NOMO-1 treated with dmso at 0.1 percent for 144 hours (cell line): ENCODE measurements at regions not wholly inside any gene's neighbourhood (a gene's known extent, or its start where the extent isn't known, plus 50 kb on each side); places are given as distances from the start of the nearest gene placed in this dataset.

Source experiments
- DNase-seq: peaks from one replicate; lab custom pipeline; 2025; ENCODE audit not compliant: unreplicated experiment; lab: John Stamatoyannopoulos, UW

DNA sequence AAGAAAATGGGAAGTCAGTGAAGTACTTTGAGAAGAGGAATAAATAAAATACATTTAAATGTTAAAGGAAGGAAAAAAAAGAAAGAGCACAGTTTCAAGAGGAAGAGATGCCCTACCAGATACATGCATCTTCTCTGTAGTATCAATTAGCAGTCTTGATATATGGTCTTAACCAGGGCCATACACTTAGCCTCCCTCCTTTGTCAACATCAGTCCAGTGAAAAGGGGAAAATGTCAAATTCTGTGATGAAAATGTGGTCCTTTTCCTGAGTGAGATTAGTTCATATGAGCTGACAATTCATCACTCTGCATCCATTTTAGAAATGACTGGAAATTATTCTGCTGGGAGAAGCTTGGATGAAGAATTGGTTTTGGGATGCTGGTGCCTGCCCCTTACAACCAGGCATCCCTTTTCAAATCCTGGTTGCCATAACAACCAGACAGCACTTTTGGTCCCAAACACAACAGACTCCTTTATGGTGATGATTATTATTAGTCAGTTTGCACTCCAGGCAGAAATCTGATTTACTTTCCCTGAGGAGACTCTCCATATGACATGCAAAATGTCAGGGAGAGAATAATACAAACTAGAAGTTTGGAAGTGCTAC lies 933.6 kb upstream of the CDH8 start:
- DNase-seq: no peak

DNA sequence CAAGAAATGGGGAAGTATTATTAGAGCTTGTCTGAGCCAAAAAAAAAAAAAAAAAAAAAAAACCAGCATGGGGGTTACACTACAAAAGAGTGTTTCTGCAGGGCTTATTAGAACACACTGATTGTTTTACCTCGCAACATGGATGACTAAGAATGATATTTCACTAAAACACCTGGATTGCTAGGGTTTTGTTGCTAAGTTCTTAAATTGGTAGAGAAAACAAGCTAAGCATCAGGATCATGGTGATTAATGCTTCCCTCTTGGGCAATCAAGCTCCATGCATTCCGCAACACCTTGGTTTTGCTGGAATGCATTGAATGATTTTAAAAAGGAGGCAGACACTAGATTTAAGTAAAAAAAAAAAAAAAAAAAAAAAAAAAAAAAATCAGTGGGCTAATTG lies 931.4 kb upstream of the CDH8 start:
- DNase-seq: no peak

DNA sequence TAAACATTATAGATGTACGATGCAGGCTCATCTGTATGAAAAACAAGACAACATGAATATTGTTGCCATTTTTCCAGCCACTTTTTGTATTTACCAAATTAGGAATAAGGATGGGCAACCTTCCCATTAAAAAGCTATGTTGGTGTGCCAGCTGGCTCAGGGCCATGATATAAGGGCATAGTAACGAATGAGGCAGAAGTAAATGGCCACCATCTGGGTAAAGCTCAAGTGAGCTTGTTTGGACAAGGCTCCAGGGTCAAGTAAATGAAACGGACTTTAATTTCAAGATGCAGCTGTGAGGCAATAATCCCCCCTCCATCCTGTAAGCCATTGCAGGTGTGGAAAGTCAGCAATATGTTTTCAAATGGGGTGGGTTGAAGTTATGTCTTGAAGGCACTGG lies 930.9 kb upstream of the CDH8 start:
- DNase-seq: no peak

DNA sequence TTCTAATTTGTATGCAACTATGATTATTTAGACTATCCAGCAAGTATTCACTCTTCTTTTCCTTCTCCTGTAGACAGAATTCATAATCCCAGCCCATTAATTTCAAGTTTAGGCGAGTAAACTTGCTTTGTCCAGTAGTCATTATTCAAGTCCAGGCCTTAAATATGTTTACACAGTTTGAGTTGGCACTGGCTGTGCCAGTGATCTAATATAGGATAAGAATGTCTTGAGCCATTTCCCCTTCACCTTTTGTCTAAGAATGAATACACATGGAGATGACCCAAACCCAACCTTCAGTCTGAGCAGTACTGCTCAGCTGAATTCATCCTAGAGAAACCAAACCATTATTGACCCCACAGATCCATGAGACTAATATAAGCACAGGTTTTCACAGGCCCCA lies 930.4 kb upstream of the CDH8 start:
- DNase-seq: no peak

DNA sequence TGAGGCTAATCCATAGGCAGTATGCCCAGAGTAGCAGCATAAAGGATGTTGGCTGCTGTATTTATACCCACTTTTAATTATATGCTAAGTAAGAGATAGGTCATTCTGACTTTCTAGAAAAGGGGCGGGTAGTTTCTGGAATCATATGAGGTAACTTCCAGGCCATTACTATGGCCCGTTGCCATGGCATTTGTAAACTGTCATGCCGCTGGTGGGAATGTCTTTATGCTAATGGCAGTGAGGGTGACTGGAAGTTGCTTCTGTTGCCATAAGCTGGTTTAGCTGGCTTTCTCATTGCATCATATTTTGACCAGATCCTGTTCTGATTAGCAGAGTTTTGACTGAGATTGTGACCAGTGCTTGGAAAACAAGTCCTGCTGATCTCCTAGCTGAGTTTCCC lies 929.6 kb upstream of the CDH8 start:
- no peak for DNase-seq

DNA sequence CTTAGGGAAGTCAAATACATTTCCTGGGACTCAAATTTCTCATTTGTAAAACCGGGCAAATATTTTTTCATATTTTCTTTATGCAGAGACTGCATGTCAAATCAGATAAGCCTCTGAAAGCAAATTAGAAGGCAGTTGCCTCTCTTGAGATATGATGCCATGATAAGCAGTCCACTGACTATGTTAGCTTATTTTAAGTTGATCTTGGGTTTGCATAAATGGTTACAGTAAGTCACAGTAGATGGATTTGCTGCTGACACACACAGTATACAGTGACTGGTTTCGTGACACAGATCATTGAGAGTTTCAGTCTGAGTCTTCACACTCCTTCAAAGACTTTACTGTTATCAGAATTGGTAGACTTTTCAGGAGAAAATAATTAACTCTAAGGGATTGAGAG lies 927.6 kb upstream of the CDH8 start:
- DNase-seq: no peak

DNA sequence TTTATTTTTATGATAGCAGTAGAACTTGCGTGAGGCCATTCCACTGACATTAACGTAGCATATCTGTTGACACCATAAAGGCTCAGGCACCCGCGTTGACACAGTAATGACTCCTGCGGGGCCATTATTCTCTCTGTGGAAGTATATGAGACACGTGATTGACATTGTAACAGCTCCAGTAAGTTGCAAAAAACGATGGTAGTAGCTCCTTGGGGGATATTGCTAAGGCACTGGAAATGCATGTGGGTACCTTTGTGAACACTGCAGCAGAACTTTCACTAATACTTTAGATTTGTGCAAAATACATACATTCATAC lies 918.8 kb upstream of the CDH8 start:
- no peak for DNase-seq

DNA sequence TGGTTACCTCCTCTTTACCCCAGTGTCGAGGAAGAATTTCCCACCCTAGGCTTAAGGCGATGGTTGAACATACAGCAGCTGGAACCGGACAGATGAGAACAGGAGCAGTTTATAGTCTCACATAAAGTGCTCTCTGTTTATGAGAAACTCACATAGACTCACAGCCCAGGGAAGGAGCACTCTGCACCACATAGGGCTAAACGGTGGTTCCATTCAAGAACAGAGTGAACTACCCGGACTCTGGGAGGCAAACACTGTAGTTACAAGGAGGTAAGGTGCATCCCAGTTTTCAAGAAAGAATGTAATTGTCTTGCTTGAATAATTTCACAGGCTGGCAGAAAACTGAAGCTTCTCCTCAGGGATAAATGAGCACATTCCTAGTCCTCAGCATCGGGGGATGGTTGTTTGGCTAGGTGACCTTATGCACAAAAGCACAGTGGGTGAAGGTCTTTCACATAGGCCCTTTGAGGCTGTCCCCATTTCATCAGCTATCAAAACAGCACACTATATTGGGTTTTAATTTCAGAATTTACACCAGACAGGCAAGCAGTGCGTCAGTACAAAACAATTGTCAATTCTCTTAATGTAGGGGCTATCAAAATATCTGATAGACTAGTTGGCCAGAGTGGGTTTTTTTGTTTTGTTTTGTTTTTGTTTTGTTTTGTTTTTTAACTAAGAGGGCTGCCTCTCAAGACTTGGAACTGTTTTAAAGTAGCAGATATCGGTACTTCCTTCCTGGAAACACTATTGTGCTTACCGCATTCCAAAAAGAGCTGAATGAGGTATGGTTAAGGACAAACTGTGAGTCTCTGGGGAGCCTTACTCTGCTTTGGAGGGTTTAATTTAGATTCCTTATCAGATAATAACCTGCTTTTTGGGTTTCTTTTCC lies 918.1 kb upstream of the CDH8 start:
- no peak for DNase-seq

DNA sequence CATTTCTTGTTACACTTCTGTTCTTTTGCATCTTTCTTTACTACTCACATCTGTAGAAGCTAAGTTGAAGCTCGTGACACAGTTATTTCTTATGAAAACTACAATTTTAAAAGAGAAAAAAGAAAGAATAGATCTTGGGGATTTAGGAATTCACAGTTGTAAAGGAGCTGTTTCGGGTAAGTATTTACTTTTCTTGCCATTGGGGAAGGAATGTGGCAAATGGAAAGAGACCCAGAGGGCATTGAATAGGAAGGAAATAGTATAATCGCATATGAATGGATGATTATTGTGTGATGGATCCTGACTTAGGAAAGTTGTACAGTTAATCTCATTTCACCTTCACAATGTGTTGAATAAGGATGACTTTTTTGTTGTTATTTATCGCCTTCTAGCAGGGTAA lies 914.1 kb upstream of the CDH8 start:
- no peak for DNase-seq

DNA sequence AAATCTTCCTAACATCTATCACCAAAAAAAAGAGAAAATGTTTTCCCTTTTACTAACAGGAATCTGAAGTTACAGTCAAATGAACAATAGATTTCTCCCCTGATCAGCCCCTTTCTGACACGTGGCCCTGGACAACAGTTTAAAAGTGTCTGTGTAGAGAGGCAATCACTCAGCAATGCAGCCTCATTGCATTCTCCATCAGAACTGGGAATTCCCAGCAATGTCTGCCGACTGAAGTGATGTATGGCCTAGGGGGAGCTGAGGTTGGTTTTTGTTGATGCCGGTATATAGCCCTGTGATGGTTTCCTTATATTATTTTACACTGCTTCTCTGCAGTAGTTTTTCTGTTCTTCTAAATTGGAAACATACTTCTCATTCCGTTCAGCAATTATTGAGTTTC lies 904.3 kb upstream of the CDH8 start:
- DNase-seq: no peak

DNA sequence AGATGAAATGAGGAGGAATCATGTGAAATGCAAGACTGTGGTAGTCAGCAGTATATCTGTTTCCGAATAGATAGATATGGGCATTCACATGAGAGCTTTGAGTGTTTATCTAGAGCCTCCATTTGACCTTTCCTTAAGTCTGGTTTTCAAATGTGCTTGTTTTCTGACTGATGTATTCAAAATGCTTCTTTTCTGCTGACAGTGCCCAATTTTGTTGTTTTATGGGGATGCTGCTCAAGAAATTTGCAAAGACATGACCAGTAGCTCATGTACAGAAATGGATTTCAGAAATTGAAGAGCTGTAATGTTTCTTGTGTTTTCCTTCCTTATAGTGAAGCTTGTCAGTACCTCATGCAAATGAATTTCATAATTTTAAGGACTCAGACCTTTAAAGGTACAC lies 903.4 kb upstream of the CDH8 start:
- no peak for DNase-seq

DNA sequence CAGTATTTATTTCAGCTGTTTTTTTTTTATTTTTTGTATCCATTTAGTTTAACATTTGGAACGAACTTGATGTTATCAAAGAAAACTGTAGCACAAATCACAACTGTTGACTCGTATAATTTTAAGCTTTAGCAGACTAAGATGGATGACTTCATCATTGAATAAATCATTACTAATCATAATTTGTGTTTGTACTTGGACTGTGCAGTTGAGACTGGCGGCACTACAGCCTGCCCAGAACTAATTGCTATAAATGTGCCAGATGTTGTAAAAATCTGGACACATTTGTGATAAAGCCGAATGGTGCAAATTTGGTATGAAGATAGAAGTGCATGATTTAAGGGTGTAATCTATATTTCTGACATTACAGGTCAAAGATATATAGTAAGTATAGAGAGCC lies 897.7 kb upstream of the CDH8 start:
- no peak for DNase-seq

DNA sequence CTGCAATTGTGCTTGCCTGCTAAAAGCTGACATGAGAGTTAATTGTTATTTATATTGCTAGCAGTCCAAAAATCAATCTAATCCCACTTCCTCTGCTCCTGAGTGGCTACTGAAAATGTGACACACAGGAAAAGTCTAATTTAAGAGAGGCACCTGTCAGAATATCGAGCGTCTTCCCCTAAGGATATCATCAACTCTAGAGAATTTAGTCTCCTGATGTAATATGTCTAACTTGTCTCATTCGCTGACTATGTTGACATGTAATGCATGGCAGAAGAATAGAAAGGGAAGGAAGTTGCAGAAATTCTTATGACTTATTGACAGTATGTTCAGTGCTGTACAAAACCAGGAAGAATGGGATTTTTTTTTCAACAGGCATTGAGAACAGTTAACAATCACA lies 893.4 kb upstream of the CDH8 start:
- no peak for DNase-seq

DNA sequence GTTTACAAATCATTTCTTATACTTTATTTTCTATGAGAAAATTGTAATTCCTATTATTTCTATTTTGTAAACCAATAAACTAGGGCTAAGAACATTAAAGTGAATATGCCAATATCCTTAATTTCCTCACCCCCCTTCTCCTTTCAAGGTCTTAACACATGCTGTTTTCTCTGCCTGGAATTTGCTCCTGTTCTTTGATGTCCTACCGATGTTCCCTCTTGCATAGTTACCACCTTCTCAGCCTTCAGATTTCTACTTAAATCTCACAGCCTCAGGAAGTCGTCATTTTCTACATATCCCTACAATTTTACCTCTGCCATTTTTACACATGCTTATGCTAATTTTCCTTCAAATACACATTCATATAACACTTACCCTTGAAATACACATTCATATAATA lies 890.9 kb upstream of the CDH8 start:
- DNase-seq: no peak

DNA sequence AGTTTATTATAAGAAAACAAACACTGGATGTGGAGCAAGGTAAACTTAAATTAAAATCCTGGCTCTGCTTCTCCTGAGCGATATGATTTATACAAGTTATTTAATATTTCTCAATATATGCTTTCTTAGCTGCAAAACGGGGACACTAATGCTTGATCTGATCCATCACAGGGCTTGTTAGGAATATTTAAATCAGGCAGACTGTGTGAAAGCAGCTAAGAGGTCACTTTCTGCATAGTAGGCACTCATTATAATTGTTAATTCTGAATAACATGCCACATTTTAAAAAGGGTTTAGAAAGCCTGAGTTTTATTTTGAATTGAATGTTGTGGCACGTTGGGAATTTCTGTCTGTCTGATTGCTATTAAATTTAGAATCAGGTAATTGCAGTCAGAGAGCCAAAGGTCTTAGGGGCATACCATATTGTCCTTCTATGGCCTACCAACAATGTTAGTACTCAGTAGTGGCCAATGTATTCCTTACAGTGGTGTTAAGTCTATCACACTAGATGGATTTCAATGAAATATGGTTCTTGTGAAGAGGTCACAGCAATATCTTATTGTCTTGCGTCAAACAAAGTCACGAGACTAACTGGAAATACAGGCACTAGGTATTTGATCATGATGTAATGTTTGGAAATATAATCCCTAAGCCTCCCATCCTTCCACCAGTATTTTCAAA lies 890.0 kb upstream of the CDH8 start:
- no peak for DNase-seq

DNA sequence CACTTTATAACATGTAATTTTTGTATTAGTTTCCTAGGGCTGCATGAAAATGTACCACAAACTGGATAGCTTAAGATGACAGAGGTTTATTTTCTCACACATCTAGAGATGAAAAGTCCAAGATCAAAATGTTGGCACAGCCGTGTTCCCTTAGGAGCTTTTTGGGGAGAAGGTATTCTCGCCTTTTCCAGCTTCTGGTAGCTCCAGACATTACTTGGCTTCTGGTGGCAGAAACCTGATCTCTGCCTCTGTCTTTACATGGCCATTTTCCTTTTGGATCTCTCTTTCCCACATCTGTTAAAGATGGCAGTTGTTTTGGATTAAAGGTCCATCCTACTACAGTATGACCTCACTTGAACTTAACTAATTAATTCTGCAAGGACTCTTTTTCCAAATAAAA lies 885.7 kb upstream of the CDH8 start:
- DNase-seq: no peak

DNA sequence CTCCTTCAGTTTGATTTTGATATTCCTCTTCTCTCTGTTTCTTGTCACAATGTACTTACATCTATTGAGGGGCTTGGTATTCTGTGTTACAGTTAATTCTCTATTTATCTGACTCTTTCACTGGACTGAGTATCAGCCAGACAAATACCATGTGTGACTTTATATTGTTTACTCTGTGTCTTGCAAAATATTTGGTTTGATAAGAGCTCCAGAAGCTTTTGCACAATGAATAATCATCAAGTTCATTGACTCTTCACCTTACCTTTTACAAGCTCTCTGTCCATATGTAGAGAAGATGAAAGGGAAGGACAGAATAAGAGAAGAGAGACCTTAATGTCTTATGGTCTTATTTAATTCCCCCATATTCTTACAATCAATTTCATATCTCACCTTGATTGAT lies 877.7 kb upstream of the CDH8 start:
- DNase-seq: no peak

DNA sequence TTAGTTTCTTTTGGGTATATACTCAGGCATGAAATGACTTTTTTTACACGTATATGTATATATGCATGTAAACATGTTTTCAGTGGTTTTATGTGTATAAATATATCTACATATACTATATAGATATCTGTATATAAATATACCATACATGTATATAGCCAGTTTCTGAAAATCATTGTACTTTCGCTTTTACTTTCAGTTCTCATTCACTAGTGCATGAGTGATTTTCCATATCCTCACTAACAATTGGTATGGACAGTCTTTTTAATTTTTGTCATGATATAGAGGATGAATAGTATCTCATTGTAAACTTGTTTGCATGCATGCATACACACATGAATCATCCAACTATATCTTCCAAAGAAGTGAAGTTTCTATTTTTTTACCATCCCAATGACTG lies 877.1 kb upstream of the CDH8 start:
- no peak for DNase-seq

DNA sequence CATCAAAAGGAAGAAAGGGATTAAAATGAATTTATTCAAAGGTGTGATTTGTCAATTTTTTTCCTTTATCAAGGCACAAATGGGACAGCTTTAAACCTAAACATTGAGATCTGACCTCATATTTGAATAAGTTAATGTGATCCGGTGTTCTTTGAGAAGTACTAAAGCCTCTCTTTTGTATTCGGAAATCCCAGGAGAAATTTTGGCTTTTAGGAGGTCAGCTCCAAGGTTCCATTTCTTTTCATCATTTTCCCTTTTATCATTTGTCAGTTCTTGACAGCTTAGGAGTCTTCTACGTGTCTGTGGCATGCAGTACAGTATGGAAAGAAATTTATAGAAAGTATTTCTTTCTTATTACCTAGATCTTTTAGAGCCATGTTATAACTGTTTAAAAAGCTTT lies 873.4 kb upstream of the CDH8 start:
- no peak for DNase-seq

DNA sequence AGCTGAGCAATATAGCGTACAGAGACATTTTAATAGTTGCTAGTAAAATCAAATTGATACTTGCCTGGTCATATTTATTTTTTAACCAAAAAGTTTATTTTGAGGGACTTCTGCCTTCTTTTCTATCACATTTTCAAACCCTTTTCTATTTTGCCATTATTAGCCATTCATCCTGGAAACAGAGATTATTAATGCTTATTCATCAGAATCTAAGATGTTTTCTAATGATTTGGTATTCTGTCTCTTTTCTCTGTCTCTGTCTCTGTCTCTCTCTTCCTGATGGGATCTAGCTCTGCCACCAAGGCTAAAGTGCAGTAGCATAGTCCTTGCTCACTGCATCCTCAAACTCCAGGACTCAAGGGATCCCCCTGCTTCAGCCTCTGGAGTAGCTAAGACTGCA lies 871.3 kb upstream of the CDH8 start:
- DNase-seq: no peak

DNA sequence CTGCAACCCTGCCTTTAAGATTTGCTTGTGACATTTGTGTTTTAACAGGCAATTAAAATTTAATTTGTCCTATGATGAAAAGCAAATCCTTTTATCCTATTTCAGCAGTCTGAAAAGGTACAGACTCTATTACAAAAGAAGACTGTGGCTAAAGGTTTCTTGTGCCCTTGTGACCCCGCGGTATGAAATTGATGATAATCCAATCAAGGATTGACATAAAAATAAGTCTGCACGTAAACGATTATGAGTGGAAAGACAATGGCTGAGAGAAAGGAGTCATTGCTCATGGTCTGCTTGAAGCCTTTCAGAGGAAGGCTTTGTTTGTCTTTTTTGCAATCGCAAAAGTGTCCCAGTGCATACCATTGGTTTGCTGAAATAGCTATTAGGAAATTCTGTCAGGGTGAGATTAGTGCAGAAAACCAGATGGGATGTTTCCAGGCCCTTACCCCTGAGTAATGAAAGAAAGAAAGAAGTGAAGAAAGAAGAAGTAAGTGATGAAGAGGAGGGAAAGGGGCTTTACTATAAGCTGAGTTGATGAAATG lies 867.8 kb upstream of the CDH8 start:
- no peak for DNase-seq

DNA sequence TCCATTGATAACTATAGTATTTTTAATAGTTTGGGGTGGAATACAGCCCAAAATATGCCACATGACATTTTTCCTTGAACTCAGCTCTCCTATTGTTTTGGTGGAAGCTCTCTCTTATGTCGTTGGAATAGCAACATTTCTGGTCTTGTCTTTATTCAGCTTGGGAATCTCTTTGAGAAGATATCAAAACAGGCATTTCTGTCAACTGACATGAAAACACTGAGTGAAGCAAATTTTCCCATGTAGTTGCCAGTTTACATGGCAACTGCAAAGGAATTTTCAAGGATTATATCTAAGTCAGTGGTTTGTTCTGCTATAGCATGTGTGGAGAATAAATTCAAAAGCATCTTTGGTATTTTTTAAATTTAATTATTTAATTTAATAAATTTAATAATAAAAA lies 863.5 kb upstream of the CDH8 start:
- DNase-seq: no peak
